VCaP (cell line): ENCODE measurements at regions not wholly inside any gene's neighbourhood (a gene's known extent, or its start where the extent isn't known, plus 50 kb on each side); places are given as distances from the start of the nearest gene placed in this dataset.

Experiments used
- H3K27ac ChIP-seq: fragments of 450-650 bp; 2 replicates; pipeline ENCODE4 v1.5.1; 2017
- TF ChIP-seq, protein P1 (sequence below): fragments of 450-650 bp; conservative IDR thresholded peaks from 2 replicates; pipeline ENCODE4 v1.5.1; 2017; ENCODE audit warnings: mild to moderate bottlenecking, moderate library complexity

DNA sequence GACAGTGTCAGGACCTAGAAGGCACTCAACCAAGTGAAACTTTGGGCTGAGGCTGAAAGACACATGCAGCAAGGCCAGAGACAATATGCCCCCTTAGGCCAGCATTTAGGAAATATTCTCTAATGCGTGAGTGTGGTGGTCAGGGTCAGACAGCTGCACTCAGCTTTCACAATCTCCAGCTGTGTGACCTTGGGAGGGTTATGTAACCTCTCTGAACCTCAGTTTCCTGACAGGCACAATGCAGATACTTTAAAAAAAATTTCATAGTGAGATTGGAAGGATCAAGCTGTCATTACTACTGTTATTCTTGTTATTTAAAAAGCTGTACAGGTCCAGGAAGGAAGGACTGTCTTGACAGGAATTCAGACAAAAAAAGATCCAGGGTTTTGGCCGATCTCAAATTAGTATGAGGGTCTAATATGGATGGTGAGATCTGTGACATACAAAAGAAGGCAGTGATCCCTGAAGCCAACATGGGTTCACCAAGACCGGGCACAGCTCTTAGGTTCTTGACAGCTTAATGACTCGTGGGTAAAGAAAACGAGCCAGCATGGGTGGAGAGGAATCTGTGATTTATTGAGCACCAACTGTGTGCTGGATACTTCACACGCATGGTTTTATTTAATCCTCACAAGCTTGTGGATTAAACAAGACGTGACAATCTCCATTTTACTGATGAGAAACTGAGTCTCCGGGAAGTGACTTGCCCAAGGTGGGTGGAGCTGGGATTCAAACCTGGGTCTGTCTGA is 54.6 kb upstream of the POU3F1 start:
- H3K27ac ChIP-seq, result no peak overlapping the region
- TF ChIP-seq, protein P1, sequence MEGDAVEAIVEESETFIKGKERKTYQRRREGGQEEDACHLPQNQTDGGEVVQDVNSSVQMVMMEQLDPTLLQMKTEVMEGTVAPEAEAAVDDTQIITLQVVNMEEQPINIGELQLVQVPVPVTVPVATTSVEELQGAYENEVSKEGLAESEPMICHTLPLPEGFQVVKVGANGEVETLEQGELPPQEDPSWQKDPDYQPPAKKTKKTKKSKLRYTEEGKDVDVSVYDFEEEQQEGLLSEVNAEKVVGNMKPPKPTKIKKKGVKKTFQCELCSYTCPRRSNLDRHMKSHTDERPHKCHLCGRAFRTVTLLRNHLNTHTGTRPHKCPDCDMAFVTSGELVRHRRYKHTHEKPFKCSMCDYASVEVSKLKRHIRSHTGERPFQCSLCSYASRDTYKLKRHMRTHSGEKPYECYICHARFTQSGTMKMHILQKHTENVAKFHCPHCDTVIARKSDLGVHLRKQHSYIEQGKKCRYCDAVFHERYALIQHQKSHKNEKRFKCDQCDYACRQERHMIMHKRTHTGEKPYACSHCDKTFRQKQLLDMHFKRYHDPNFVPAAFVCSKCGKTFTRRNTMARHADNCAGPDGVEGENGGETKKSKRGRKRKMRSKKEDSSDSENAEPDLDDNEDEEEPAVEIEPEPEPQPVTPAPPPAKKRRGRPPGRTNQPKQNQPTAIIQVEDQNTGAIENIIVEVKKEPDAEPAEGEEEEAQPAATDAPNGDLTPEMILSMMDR, result no peak

- TF ChIP-seq, protein P1, result no peak
- H3K27ac ChIP-seq, result no peak overlapping the region
Observed at GRCh38 chr1:38098101-38098847, 51.7 kb upstream of the POU3F1 start.

GRCh38 chr1:38097284-38097898 is 50.8 kb upstream of the POU3F1 start:
- TF ChIP-seq, protein P1, result no peak
- H3K27ac ChIP-seq, result no peak overlapping the region
